ENCODE measurements at regions not wholly inside any gene's neighbourhood (a gene's known extent, or its start where the extent isn't known, plus 50 kb on each side); places are given as distances from the start of the nearest gene placed in this dataset.

- Histone ChIP-seq H3K27ac (no peak overlapping the region), H3K4me1 (no peaks in the 10 kb centered on the region), H3K9me3 (no peaks in the 10 kb centered on the region), H3K36me3 (peaks cover 0 to 19% of the 10 kb centered on the region in 2 donors), H3K4me3 (no peak overlapping the region), H3K27me3 (no peaks in the 10 kb centered on the region)
- ATAC-seq: no peak
- 89% methylated on average over 3 to 4 of the region's 4 CpGs for WGBS, 2 donors (ENCODE audit: low coverage in 1 of 2)
- TF ChIP-seq CTCF (IDR thresholded peaks at IDR 0.05): no peak
- TF ChIP-seq POLR2AphosphoS5 (IDR thresholded peaks at IDR 0.05): no peak
- no peak for TF ChIP-seq POLR2A (IDR thresholded peaks at IDR 0.05)
- TF ChIP-seq EP300 (IDR thresholded peaks at IDR 0.05): no peak
Observed at GRCh38 chr2:16568998-16569784, 96.4 kb downstream of the CYRIA start.

- no peak for ATAC-seq
Observed at GRCh38 chr2:16566701-16567100, 98.9 kb downstream of the CYRIA start.

GRCh38 chr2:16565481-16565880 lies 100.2 kb downstream of the CYRIA start:
- no peak overlapping the region for H3K27ac ChIP-seq

More at GRCh38 chr2:16566701-16567100, 98.9 kb downstream of the CYRIA start:
- Histone ChIP-seq H3K4me3 (no peak overlapping the region), H3K27ac (no peak overlapping the region), H3K36me3 (peaks cover 3 to 43% of the 10 kb centered on the region in 2 donors), H3K4me1 (no peaks in the 10 kb centered on the region), H3K27me3 (no peaks in the 10 kb centered on the region), H3K9me3 (no peaks in the 10 kb centered on the region)
- TF ChIP-seq CTCF (IDR thresholded peaks at IDR 0.05) (no peak), POLR2AphosphoS5 (IDR thresholded peaks at IDR 0.05) (no peak), POLR2A (IDR thresholded peaks at IDR 0.05) (no peak), EP300 (IDR thresholded peaks at IDR 0.05) (no peak)
- WGBS, 2 donors (ENCODE audit: low coverage in 1 of 2): 68 to 88% methylated on average over 2 to 4 of the region's 4 CpGs

GRCh38 chr2:16561676-16562075 lies 104.0 kb downstream of the CYRIA start:
- Histone ChIP-seq H3K27ac (no peak overlapping the region), H3K4me1 (no peaks in the 10 kb centered on the region), H3K9me3 (no peaks in the 10 kb centered on the region), H3K36me3 (peaks cover 16 to 90% of the 10 kb centered on the region in 2 donors), H3K27me3 (no peaks in the 10 kb centered on the region), H3K4me3 (no peak overlapping the region)
- 98 to 100% methylated on average over 1 to 3 of the region's 3 CpGs for WGBS, 2 donors (ENCODE audit: low coverage in 1 of 2)
- no peak for ATAC-seq
- no peak for TF ChIP-seq EP300 (IDR thresholded peaks at IDR 0.05)
- no peak for TF ChIP-seq POLR2AphosphoS5 (IDR thresholded peaks at IDR 0.05)
- no peak for TF ChIP-seq POLR2A (IDR thresholded peaks at IDR 0.05)
- TF ChIP-seq CTCF (IDR thresholded peaks at IDR 0.05): no peak

More at GRCh38 chr2:16565481-16565880, 100.2 kb downstream of the CYRIA start:
- H3K9me3 ChIP-seq: no peaks in the 10 kb centered on the region
- ATAC-seq: no peak
- 88 to 100% methylated on average over 1 to 6 of the region's 8 CpGs for WGBS, 2 donors (ENCODE audit: low coverage in 1 of 2)
- TF ChIP-seq EP300 (IDR thresholded peaks at IDR 0.05) (no peak), POLR2A (IDR thresholded peaks at IDR 0.05) (no peak), CTCF (IDR thresholded peaks at IDR 0.05) (no peak), POLR2AphosphoS5 (IDR thresholded peaks at IDR 0.05) (no peak)
- H3K4me1 ChIP-seq: no peaks in the 10 kb centered on the region
- H3K27me3 ChIP-seq: no peaks in the 10 kb centered on the region
- H3K4me3 ChIP-seq: no peak overlapping the region
- H3K36me3 ChIP-seq: peaks cover 8 to 56% of the 10 kb centered on the region in 2 donors

GRCh38 chr2:16561251-16561650 lies 104.4 kb downstream of the CYRIA start:
- ATAC-seq: no peak
- H3K27me3 ChIP-seq: no peaks in the 10 kb centered on the region
- H3K4me1 ChIP-seq: no peaks in the 10 kb centered on the region
- 85 to 94% methylated on average over 6 of the region's 6 CpGs for WGBS, 2 donors (ENCODE audit: low coverage in 1 of 2)
- H3K27ac ChIP-seq: no peak overlapping the region
- H3K9me3 ChIP-seq: no peaks in the 10 kb centered on the region
- H3K36me3 ChIP-seq: peaks cover 16 to 94% of the 10 kb centered on the region in 2 donors
- H3K4me3 ChIP-seq: no peak overlapping the region
- TF ChIP-seq EP300 (IDR thresholded peaks at IDR 0.05): no peak
- TF ChIP-seq POLR2AphosphoS5 (IDR thresholded peaks at IDR 0.05): no peak
- no peak for TF ChIP-seq CTCF (IDR thresholded peaks at IDR 0.05)
- TF ChIP-seq POLR2A (IDR thresholded peaks at IDR 0.05): no peak

Data from gastroesophageal sphincter (tissue), 4 donors.